ENCODE measurements at regions not wholly inside any gene's neighbourhood (a gene's known extent, or its start where the extent isn't known, plus 50 kb on each side); places are given as distances from the start of the nearest gene placed in this dataset.
"Not testable (repeated sequence)": the region's sequence is repeated elsewhere in the genome, so short reads cannot be mapped to it uniquely, and the experiment has no call there.

DNA sequence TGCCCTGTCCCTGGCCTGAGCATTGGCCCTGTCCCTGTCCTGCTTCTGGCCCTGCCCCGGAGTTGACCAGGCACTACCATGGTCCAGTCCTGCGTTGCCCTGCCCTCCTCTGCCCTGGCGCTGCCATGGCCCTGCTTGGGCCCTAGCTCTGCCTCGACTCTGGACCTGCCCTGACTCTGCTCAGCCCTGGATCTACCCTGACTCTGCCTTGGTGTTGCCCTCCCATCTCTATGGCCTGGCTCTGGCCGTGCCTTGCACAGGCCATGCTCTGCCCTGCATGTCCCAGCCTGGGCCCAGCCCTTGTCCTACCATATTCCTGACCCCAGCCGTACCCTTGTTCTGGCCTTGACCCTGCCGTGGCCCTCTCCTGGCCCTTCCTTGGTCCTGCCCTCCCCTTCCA is 235.7 kb downstream of the GOLGA6L6 start:
- not testable (repeated sequence) for FAIRE-seq

DNA sequence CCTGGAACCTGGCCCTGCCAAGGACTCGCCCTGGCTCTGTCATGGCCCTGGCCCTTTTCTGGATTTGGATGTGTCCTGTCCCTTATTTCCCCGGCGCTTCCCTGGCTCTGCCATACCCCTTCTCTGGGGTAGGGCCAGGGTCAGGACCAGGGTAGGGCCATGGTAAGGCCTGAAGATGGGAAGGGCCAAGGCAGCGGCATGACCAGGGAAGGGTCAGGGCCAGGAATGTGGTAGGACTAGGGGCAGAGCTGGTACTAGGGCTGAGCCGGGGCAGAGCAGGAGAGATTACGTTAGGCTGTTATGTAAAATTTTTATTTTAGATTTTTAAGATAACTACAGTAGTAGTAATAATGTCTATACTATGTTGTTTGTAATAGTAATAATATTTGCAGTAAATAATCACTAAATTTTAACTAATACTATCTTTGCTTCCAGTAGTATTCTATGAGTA is 236.6 kb downstream of the GOLGA6L6 start:
- FAIRE-seq, result not testable (repeated sequence)

DNA sequence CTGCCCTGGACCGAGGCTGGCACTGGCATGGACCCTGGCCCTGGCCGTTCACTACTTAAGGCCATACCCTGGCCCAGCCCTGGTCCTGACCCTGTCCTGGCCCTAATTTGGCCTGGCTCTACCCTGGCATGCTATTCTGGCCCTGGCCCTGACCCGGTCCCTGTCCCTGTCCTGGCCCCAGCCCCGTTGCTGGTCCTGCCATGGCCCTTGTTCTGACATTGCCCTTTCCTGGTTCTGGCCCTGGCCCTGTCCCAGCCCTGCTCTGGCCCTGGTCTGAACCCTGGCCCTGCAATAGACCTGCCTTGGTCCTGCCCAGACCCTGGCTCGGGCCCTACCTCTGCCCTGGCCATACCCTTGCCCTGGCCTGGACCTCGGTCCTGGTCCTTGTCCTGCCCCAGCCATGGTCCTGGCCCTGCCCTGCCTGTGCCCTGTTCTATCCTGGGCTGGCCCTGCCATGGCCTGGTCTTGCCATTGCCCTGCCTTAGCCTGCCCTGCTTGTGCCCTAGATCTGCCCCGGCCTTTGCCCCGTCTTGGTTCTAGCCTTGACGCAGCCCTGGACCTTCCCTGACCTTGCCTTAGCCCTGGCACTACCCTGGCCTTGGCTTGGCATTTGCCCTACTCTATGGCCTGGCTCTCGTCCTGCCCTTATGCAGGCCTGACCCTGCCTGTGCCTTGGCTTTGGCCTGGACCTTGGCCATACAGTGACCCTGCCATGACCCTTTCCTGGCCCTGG is 237.2 kb downstream of the GOLGA6L6 start:
- FAIRE-seq, result not testable (repeated sequence)

DNA sequence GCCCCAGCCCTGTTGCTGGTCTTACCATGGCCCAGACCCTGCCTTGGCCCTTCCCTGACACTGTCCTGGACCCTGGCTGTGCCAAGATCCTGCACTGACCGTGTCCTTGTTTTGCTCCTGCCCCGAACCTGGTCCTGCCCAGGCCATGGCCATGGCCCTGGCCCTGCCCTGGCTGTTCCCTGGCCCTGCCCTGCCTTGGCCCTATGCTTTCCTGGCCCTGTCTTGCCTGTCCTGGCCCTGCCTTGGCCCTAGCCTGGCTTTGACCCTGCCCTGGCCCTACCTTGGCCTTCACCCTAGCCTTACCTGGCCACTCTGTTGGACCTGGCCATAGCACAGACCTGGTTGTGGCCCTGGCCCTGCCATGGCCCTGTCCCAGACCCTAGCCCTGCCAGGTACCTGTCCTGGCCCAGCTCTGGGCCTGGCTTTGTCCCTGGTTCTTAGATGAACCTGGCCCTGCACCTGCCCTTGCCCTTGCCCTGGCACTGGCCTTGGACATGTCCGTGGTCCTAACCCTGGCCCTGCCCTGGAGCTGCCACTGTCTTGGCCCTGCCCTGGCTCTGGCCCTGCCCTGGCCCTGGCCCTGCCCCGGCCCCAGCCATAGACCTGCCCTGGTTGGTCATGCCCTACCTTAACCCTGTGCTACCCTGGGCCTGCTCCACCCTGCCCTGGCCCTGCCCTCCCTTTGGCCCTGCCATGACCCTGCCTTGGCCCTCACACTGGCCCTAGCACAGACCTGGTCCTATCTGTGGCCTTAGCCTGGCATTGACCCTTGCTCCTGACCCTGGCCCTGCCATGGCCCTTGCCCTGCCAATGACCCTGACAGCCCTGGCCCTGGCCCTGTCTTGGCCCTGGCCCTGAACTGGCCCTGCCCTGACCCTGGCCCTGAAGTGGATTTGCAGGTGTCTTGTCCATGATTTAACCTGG is 238.1 kb downstream of the GOLGA6L6 start:
- FAIRE-seq, result not testable (repeated sequence)

DNA sequence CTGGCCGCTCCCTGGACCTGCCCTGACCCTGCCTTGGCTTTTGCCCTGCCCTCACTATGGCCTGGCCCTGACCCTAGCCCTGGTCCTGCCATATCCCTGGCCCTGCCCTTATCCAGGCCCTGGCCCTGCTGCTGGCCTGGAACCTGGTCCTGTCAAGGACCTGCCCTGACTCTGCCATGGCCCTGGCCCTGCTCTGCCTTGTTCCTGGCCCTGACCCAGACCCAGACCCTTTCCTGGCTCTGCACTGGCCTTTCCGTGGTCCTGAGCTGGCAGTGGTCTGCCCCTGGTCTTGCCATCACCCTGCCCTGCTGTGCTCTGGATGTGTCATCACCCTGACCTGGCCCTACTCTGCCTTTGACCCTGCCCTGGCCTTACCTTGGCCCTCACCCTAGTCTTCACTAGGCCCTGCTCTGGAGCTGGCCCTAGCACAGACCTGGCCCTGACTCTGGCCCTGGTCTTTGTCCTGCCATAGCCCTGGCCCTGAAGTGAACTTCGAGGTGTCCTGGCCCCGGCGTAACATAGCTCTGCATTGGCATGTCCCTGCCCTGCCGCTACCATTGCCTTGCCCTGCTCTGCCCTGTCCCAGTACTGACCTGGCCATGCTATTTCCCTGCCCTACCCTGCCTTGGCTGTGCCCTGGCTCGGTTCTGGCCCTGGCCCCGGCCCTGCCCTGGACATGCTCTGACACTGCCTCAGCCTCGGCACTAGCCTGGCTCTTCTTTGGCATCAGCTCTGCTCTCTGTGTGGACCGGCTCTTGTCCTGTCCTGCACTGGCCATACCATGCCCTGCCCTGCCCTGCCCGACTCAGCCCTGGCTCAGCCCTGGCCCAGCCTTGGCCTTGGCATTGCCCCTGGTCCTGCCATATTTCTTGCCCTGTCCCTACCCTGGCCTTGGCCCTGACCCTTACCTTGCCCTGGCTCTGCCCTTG is 239.2 kb downstream of the GOLGA6L6 start:
- not testable (repeated sequence) for FAIRE-seq

DNA sequence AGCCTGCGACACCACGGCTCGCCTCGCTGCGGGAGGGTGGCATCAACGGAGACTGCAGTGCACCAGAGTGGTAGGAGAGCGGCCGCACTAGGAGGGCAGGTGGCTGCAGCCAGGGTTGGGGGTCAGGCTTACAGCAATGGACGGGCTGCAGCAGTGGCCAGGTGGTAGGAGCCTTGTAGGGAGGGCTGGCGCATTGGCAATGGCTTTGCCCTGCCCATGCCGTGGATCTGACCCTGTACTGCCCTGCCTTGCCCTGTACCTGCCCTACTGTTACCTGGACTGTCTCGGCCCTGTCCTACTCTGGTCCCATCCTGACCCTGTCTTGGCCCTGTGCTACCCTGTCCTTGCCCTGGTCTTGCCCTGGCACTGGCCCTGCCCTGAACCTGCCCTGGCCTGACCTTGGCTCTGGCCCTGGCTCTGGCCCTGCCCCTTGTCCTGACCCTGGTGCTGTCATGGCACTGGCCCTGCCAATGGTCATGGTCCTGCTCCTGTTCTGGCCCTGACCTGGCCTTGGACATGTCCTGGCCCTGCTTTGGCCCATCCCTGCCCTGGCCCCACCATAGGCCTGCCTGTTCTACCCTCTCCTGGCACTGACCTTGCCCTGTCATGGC is 240.0 kb downstream of the GOLGA6L6 start:
- FAIRE-seq, result not testable (repeated sequence)

DNA sequence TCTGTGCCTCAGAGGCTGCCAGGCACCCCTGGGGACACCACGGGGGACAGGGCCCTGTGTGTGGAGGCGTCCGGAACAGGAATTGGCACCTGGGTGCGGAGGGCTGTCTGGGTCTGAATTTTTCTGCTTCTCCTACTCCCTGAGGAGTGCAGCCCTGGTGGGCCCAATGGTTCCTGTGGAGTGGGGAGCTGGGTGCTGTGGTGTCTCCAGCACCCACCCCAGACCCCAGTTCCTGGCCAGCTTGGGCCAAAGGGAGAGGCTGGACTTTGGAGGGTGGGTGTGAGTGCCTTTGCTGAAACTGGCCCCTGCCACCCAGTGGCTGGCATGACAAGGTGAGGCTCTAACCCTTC is 240.6 kb downstream of the GOLGA6L6 start:
- not testable (repeated sequence) for FAIRE-seq

DNA sequence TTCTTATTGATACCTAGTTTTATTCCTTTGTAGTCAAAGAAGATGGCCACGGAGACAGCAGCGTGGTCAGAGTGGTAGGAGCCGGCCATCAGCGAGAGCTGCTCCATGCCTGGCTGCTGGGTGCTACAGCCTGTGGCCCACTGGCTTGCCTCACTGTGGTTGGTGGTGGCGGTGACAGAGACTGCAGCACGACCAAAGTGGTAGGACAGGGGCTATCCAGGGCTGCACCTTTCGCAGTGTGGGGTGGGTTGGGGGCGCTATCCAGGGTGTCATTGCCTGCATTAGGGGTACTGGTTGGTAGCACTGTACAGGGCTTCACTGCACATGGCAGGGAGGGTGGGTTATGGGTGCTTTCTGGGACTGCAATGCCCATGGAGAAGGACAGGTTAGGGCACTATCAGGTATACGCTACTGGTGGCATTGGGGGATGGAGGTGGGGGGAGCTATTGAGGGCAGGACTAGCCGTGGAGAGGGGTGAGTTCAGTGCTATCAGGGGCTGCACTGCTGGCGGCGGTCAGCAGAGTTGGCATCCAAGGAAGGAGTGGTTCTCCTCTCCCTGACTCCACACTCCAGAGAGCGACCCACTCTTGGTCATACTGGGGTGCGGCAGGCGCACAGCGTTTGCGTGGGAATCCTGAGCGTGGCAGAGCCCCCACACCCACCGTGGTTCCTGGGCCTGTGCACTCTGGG is 241.1 kb downstream of the GOLGA6L6 start:
- not testable (repeated sequence) for FAIRE-seq

DNA sequence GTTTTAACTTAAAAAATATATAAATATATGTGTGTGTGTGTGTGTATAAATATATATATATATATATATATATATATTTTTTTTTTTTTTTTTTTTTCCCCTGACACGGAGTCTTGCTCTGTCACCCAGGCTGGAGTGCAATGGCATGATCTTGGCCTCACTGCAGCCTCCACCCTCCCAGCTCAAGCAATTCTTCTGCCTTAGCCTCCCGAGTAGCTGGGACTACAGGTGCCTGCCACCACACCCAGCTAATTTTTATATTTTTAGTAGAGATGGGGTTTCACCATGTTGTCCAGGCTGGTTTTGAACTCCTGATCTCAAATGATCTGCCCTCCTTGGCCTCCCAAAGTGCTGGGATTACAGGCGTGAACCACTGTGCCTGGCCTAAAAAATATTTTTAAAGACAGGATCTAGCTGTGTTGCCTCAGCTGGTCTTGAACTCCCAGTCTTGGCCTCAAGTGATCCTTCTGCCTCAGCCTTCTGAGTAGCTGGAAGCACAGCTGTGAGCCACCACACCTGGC is 243.9 kb downstream of the GOLGA6L6 start:
- FAIRE-seq, result not testable (repeated sequence)

DNA sequence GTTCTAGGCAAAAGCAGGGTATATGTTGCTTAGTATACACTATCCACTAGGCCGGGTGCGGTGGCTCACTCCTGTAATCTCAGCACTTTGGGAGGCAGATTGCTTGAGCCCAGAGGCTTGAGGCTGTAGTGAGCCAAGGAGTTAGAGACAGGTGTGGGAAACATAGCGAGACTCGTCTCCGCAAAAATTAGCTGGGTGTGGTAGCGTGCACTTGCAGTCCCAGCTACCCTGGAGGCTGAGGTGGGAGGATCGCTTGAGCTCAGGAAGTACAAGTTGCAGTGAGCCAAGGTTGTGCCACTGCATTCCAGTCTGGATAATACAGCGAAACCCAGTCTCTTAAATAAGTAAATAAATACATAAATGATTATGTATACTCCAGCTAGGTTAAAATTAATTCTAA is 245.3 kb downstream of the GOLGA6L6 start:
- not testable (repeated sequence) for FAIRE-seq

DNA sequence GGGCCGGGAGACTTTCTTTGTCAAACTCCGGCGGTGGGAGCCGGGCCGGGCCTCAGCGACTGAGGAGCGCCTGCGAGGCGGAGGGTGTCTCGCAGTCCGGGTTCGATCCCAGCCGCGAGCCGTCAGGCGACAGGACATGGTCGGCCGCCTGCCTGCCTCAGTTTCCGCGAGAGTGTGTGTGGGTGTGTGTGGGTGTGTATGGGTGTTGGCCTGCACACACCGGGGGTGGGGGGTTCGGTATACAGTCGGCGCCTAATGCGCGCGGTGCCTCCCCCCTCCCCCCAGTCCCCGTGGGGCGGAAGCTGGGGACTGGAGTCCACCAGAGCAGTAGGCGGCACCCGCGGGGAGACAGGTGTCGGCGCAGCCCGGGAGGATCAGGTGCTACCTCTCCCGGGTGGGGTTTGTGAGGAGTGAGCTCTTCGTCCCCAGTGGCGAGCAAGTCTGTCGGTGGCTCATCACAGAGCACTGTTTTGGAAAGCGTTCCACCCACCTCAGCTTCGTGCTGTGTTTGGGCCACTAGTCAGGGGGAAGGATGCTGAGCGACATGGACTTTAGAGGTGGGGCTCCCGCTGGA is 246.3 kb downstream of the GOLGA6L6 start:
- no peak for FAIRE-seq

DNA sequence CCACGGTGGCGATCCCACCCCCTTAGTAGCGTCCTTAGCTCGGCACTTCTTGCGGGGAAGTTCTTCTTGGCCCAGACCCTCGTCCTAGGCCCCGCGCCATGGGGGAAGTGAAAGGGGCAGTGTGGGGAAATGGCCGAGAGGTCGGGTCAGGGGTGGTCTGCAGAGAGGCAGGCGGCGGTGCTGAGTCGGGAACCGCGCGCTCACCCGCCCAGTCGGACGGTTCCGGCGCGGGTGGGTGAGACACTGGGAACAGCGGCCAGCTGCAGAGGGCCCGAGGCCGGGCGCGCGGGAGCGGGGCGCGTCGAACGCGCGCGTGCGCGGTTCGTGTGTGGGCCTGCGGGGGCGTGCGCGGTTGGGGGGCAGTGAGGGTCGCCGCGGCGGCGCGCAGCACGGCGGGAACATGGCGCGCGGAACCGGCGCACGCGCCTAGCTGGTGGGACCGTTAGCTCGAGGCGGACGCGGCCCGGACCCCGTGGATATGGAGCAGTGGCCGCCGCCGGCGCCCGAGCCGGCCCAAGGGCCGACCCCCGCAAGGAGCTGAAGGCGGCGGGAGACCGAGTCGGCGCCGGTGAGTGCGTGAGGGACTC is 246.9 kb downstream of the GOLGA6L6 start:
- FAIRE-seq, result no peak

DNA sequence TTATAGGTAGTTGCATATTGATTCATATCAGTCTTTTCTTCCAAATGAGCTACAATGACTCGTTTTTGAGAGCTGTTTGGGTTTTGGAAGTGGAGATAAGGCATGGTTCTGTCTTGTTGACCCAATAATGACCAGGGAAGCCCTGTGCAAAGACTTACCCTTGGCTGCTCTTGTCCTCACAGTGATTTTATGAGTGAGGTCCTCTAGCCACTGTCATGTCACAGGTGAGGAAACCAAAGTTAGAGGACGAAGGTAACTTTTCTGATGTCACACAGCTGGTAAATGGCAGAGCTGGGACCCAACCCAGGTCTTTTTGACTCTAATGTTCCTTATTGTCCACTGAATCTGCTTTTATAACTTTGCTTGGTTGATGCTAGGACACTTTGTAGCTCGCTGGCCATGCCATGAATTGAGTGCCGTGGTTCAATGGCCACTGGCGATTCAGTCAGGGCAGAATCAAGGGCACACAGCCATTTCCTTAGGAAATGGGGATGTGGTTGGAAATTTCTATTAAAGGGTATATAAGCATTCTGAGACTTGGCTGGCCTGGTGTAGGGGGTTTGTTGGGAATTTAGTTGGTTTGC is 249.1 kb downstream of the GOLGA6L6 start:
- not testable (repeated sequence) for FAIRE-seq

DNA sequence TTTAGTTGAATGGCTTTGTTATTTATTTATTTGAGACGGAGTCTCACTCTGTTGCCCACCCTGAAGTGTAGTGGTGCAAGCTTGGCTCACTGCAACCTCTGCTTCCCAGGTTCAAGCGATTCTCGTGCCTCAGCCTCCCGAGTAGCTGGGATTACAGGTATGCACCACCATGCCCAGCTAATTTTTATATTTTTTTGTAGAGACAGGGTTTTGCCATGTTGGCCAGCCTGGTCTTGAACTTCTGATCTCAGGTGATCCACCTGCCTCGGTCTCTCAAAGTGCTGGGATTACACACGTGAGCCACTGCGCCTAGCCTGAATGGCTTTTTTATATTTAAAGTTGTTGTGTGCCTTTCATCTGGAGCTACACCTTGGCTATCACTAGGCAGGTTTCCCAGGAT is 250.0 kb downstream of the GOLGA6L6 start:
- FAIRE-seq, result not testable (repeated sequence)

DNA sequence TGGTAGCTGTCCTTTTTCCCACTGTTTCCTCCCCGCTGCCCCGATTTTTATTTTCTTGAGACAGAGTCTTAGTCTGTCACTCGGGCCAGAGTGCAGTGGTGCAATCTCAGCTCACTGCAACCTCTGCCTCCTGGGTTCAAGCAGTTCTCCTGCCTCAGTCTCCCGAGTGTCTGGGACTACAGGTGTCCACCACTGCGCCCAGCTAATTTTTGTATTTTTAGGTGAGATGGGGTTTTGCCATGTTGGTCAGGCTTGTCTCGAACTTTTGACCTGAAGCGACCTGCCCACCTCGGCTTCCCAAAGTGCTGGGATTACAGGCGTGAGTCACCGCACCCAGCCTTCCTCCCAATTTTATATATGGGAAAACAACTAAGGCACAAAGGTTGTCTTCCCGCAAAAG is 251.0 kb downstream of the GOLGA6L6 start:
- not testable (repeated sequence) for FAIRE-seq

DNA sequence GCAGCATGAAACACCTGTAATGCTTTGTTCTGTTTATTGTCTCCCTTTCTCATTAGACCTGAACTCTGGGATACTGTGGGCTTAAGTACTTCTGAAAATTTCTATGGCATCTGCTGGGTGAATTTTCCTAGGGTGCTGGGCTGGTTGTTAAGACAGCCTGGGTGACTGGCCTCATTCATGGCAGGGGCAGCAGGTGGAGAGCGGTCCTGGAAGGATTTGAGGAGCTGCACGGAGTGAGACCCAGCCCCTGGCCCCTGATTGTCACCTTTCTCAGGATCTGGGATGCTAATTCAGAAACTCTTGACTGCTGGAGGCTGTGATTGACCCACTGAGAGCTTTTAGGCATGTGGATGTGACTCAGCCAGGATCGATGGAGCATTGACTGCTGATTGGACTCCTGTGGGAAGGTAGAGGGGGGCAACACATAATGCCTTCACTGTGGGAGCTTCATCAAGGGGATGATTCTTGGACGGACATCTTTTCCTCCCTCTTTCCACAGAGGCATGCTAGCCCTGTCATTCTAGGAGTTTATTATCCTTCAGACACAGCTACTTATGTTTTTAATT is 252.0 kb downstream of the GOLGA6L6 start:
- FAIRE-seq, result not testable (repeated sequence)

DNA sequence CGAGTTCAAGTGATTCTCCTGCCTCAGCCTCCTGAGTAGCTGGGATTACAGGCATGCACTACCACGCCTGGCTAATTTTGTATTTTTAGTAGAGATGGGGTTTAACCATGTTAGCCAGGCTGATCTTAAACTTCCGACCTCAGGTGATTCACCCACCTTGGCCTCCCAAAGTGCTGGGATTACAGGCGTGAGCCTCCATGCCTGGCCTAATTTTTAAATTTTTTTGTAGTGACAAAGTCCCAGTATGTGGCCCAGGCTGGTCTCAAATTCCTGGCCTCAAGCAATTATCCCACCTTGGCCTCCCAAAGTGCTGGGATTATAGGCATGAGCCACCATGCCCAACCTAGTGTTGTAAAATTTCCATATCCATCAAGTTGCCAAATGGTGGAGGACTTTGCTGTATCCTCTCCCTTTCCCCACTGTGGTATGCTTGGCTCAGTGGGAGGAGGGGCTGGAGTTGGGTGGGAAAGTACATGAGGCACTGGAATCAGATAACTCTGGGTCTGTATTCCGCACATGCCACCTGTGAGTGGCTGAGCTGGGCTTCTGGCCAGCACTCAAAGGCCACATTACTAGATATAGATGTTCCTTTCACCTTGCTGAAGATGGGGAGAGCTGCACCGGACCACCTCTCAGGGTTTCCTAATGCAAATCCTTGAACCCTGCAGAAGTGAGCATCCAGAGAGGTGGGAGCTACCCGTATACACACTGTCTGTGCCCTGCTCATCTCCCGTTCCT is 252.6 kb downstream of the GOLGA6L6 start:
- FAIRE-seq, result not testable (repeated sequence)

DNA sequence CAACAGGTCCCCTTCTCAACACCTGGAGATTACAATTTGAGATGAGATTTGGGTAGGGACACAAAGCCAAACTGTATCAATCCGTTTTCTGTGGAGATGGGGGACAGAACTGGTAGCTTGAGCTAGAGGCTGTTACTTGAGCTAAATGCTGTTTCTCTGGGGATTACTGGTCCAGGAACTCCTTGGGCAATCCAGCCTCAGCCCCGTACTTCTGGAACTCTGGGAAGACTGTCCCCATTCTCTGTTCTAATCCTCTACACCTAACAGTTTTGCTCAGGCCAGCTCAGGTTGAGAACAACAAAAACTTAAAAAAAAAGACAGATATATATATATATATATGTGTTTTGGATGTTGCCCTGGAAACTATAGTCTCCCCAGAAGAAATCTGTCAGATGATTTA is 255.0 kb downstream of the GOLGA6L6 start:
- FAIRE-seq, result not testable (repeated sequence)

DNA sequence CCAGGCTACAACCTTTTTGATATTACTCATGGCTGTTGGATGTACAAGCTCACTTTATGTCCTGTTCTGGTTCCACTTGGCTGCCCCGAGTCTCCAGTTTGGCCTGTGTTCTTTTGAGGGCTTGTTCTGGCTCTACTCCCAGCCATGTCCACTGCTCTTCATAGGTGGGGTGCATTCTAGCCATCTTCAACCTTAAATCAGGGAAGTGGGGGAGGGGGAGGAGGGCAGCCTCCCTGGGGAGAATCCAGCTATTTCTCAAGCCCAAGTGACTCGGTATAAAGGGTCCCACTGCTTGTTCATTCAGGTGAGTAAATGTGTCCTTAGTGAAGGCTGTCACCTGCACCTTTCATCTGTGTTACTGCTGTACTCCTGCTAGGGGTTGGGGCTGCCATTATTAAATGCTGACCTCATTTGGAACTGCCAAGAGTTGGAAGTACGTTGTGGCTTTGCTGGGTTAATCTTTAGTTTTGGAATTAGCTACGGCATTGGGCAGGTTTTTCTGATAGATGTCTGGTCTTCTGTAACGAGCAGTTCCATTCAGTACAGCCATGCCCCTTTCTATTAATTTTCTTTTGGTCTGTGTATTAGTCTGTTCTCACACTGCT is 255.8 kb downstream of the GOLGA6L6 start:
- not testable (repeated sequence) for FAIRE-seq

Data from TTC549 (cell line).